Nephron (organoid): ENCODE measurements at regions not wholly inside any gene's neighbourhood (a gene's known extent, or its start where the extent isn't known, plus 50 kb on each side); places are given as distances from the start of the nearest gene placed in this dataset.

ENCODE experiments used
- H3K27ac Mint-ChIP-seq, 3 experiments: 2 replicates each; pipeline ENCODE4 v1.8.0; 2020; ENCODE audit warnings: mixed read lengths in 3 of 3, mild to moderate bottlenecking in 2 of 3, moderate library complexity in 1 of 3
- H3K27me3 Mint-ChIP-seq: 2 replicates; pipeline ENCODE4 v1.8.0; 2021; ENCODE audit warnings: low read depth, mild to moderate bottlenecking, moderate library complexity, mixed read lengths
- H3K36me3 Mint-ChIP-seq: 2 replicates; pipeline ENCODE4 v1.8.0; 2020; ENCODE audit warnings: low read depth, mixed read lengths
- H3K4me1 Mint-ChIP-seq: 2 replicates; pipeline ENCODE4 v1.8.0; 2020; ENCODE audit warnings: mixed read lengths
- H3K4me3 Mint-ChIP-seq, 3 experiments: 2 replicates each; pipeline ENCODE4 v1.8.0; 2020; ENCODE audit warnings: mild to moderate bottlenecking in 3 of 3, mixed read lengths in 3 of 3, moderate library complexity in 2 of 3
- H3K9me3 Mint-ChIP-seq: 2 replicates; pipeline ENCODE4 v1.8.0; 2020; ENCODE audit warnings: mixed read lengths
- TF ChIP-seq, protein P1 (sequence below), 3 experiments: fragments of 200-600 bp; sonication (generic); IDR thresholded peaks; one replicate each; pipeline ENCODE4 v1.5.0; 2021; ENCODE audit warnings: antibody characterized with exemption in 3 of 3; ENCODE audit not compliant: unreplicated experiment in 3 of 3

DNA sequence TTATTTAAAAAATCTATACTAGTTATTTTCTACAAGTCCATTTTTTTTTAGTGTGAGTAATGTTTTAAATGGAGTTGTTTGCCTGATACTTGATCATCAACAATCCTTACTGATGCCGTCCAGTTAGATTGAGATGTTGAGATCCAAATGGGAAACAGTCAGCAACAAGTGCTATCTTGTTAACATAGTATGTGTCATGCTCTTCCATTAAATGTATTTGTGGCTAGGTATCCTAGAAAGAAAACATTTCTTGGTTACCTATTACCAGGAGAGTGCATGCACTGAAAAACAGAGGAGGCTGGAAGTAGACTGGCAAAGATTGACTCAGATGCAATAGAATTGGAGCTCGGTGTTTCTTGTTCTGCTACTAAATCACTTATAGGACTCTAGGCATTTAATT lies 123.4 kb upstream of the MAN2A1 start:
- Mint-ChIP-seq H3K4me1 (peaks cover 5% of the 10 kb centered on the region), H3K4me3 (no peak overlapping the region), H3K27me3 (no peaks in the 10 kb centered on the region), H3K36me3 (no peaks in the 10 kb centered on the region), H3K9me3 (no peaks in the 10 kb centered on the region), H3K27ac (no peak overlapping the region)
- TF ChIP-seq, protein P1, sequence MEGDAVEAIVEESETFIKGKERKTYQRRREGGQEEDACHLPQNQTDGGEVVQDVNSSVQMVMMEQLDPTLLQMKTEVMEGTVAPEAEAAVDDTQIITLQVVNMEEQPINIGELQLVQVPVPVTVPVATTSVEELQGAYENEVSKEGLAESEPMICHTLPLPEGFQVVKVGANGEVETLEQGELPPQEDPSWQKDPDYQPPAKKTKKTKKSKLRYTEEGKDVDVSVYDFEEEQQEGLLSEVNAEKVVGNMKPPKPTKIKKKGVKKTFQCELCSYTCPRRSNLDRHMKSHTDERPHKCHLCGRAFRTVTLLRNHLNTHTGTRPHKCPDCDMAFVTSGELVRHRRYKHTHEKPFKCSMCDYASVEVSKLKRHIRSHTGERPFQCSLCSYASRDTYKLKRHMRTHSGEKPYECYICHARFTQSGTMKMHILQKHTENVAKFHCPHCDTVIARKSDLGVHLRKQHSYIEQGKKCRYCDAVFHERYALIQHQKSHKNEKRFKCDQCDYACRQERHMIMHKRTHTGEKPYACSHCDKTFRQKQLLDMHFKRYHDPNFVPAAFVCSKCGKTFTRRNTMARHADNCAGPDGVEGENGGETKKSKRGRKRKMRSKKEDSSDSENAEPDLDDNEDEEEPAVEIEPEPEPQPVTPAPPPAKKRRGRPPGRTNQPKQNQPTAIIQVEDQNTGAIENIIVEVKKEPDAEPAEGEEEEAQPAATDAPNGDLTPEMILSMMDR (IDR thresholded peaks at IDR 0.05; ENCODE audit: unreplicated experiment in 3 of 3) = no peak

DNA sequence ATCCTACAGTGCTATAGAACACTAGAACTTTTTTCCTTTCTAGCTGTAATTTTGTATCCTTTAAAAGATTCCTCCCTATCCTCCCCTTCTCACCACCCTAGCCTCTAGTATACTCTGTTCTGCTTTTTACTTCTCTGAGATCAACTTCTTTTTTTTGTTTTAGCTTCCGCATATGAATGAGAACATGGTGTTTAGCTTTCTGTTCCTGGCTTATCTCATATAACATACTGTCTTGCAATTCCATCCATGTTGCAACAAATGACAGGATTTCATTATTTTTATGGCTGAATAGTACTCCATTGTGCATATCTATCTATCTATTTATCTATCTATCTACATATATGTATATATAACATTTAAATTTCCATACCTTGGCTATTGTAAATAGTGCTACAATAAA lies 126.0 kb upstream of the MAN2A1 start:
- no peaks in the 10 kb centered on the region for H3K9me3 Mint-ChIP-seq
- no peaks in the 10 kb centered on the region for H3K36me3 Mint-ChIP-seq
- H3K4me1 Mint-ChIP-seq = peaks cover 5% of the 10 kb centered on the region
- TF ChIP-seq, protein P1 (IDR thresholded peaks at IDR 0.05; ENCODE audit: unreplicated experiment in 3 of 3) = no peak
- H3K27ac Mint-ChIP-seq = no peak overlapping the region
- H3K4me3 Mint-ChIP-seq = no peak overlapping the region
- H3K27me3 Mint-ChIP-seq = no peaks in the 10 kb centered on the region

DNA sequence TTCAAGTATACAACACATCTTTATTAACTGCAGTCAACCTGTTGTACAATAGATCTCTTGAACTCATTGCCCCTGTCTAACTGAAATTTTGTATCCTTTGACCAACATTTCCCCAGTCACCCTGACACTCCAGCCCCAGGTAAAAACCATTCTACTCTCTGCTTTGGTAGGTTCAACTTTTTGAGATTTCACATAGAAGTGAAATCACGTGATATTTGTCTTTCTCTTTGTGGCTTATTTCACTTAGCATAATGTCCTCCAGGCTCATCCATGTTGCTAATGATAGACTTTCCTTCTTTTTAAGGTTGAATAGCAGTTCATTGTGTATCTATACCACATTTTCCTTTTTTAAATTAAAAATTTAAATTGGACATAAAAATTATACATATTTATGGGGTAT lies 126.5 kb upstream of the MAN2A1 start:
- TF ChIP-seq, protein P1 (IDR thresholded peaks at IDR 0.05; ENCODE audit: unreplicated experiment in 3 of 3) = no peak
- H3K27ac Mint-ChIP-seq = no peak overlapping the region
- no peaks in the 10 kb centered on the region for H3K9me3 Mint-ChIP-seq
- H3K27me3 Mint-ChIP-seq = no peaks in the 10 kb centered on the region
- H3K4me3 Mint-ChIP-seq = no peak overlapping the region
- H3K36me3 Mint-ChIP-seq = no peaks in the 10 kb centered on the region
- peaks cover 5% of the 10 kb centered on the region for H3K4me1 Mint-ChIP-seq

DNA sequence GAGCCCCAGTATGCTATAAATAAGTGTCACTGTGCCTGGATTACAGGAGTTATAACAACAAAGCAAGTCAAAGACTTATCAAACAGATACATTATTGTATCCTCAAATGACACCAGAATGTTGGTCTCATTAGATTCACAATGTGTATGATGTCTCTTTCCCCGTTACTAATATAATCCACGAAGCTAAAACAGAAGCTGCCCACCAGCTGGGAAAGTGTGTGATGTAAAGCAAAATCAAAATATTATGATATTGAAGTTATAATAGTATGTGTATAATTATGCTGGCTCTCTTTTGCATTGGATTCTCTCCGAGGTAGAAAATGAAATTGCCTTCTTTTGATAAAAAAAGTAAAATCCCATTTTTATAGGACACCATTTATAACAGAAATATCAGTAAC lies 127.3 kb upstream of the MAN2A1 start:
- Mint-ChIP-seq H3K27ac (no peak overlapping the region), H3K9me3 (no peaks in the 10 kb centered on the region), H3K27me3 (no peaks in the 10 kb centered on the region), H3K36me3 (no peaks in the 10 kb centered on the region), H3K4me1 (peaks cover 2% of the 10 kb centered on the region), H3K4me3 (no peak overlapping the region)
- TF ChIP-seq, protein P1 (IDR thresholded peaks at IDR 0.05; ENCODE audit: unreplicated experiment in 3 of 3) = no peak

DNA sequence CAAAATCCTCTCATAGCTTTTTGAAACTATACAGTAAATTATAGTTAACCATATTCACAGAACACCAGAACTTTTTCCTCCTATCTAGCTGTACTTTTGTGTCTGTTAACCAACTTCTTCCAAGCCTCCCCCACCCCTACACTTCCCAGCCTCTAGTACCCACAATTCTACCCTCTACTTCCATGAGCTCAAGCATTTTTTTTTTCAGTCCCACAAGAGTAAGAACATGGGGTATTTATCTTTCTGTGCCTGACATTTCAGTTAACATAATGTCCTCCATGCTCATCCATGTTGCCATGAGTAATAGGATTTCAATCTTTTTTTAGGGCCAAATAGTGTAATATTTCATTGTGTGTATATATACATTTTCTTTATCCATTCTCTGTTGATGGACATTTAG lies 128.3 kb upstream of the MAN2A1 start:
- TF ChIP-seq, protein P1 (IDR thresholded peaks at IDR 0.05; ENCODE audit: unreplicated experiment in 3 of 3) = no peak
- Mint-ChIP-seq H3K36me3 (no peaks in the 10 kb centered on the region), H3K9me3 (no peaks in the 10 kb centered on the region)

DNA sequence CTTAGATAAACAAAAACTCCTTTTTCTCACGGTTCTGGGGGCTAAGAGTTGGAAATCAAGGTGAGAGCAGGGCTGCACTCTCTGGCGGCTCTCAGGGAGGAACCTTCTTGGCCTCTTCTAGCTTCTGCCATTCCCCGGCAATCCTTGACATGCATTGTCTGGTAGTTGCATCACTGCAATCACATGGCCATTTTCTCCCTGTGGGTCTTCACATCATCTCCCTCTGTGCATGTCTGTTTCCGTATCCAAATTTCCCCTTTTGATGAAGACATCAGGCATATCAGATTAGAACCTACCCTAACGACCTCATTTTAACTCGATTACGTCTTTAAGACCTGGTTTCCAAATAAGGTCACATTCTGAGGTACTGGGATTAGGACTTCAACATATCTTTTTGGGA lies 129.2 kb upstream of the MAN2A1 start:
- Mint-ChIP-seq H3K27me3 (no peaks in the 10 kb centered on the region), H3K4me1 (no peaks in the 10 kb centered on the region), H3K9me3 (no peaks in the 10 kb centered on the region), H3K36me3 (no peaks in the 10 kb centered on the region), H3K4me3 (no peak overlapping the region), H3K27ac (no peak overlapping the region)
- TF ChIP-seq, protein P1 (IDR thresholded peaks at IDR 0.05; ENCODE audit: unreplicated experiment in 3 of 3) = no peak

More for the DNA sequence above, 128.3 kb upstream of the MAN2A1 start:
- Mint-ChIP-seq H3K27me3 (no peaks in the 10 kb centered on the region), H3K4me1 (no peaks in the 10 kb centered on the region), H3K4me3 (no peak overlapping the region), H3K27ac (no peak overlapping the region)
